Fibroblast of the aortic adventitia (primary cell): ENCODE measurements at regions not wholly inside any gene's neighbourhood (a gene's known extent, or its start where the extent isn't known, plus 50 kb on each side); places are given as distances from the start of the nearest gene placed in this dataset.

Experiments used
- DNase-seq: peaks from one replicate; pipeline ENCODE4 v3.0.0-alpha.2; 2010; ENCODE audit warnings: low read depth
- H3K4me3 ChIP-seq: 2 replicates; pipeline ENCODE4 v1.5.1; 2011; ENCODE audit warnings: low read depth, mild to moderate bottlenecking, control low read depth, low read length, moderate library complexity
- CTCF ChIP-seq: IDR thresholded peaks from 2 replicates; pipeline ENCODE4 v1.5.1; 2011; ENCODE audit warnings: mild to moderate bottlenecking, low read length, control low read depth, inconsistent platforms; ENCODE audit not compliant: insufficient read depth

DNA sequence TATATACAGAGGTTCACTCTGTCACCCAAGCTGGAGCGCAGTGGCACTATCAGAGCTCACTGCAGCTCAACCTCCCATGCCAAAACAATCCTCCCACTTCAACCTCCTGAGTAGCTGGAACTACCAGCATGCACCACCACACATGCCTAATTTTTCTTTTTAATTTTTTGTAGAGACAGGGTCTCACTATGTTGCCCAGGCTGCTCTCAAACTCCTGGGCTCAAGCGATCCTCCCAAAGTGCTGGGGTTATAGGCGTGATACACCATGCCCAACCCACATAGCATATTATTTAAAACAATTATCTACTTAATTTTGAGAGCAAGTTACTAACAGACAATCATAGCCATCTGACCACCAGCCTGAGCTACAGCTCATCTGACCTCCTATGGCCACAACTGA, 459.9 kb upstream of the JARID2 start:
- no peak for DNase-seq
- no peak overlapping the region for H3K4me3 ChIP-seq
- no peak for TF ChIP-seq CTCF

DNA sequence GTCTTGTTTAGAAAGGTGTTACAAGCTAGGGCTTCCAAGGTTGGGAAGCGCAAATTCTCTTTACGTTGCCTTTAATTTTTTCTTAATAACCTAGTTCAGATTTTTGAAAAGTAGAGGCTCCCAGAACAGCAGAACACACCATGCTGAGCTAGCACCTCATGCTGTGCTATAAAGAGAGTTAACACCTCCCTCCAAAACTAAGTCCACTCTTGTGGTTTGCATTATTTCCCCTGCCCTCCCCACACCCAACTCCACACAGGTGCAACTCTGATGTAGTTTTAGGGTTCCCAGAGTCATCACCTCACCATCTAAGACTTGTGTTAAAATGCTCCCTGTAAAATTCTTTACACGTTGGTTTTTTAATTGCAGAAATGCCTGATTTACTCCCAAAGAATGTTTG, 459.4 kb upstream of the JARID2 start:
- DNase-seq, result no peak
- no peak overlapping the region for H3K4me3 ChIP-seq
- no peak for TF ChIP-seq CTCF

- no peak overlapping the region for H3K4me3 ChIP-seq
- no peak for DNase-seq
- no peak for TF ChIP-seq CTCF
Measured at GRCh38 chr6:14787250-14787649, 458.6 kb upstream of the JARID2 start.

- DNase-seq, result no peak
- no peak for TF ChIP-seq CTCF
- H3K4me3 ChIP-seq, result no peak overlapping the region
Measured at GRCh38 chr6:14787677-14788076, 458.2 kb upstream of the JARID2 start.

DNA sequence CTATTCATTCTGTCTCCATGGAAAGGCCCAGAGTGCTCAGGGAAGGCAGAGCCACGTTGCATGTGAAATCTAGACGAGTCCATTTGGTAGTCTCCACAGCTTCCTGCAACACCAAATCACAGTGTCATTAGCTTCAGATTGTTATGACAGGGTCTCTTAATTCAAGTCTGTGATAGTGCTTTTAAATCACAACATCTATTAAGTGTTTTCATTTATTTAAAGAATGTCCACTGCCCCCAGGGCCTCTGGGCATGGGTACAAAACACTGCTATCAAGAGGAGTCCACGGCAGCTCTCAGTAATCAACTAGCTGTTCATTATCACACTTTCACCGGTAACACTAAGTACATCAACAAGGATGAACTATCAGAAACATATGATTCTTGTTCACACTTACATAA, 455.9 kb upstream of the JARID2 start:
- no peak for TF ChIP-seq CTCF
- no peak overlapping the region for H3K4me3 ChIP-seq
- DNase-seq, result no peak

GRCh38 chr6:14790976-14791375, 454.9 kb upstream of the JARID2 start:
- TF ChIP-seq CTCF, result no peak
- no peak overlapping the region for H3K4me3 ChIP-seq
- DNase-seq, result no peak

- no peak for DNase-seq
- no peak overlapping the region for H3K4me3 ChIP-seq
- TF ChIP-seq CTCF, result no peak
Measured at GRCh38 chr6:14791526-14791925, 454.3 kb upstream of the JARID2 start.
